ENCODE measurements at regions not wholly inside any gene's neighbourhood (a gene's known extent, or its start where the extent isn't known, plus 50 kb on each side); places are given as distances from the start of the nearest gene placed in this dataset.

DNA sequence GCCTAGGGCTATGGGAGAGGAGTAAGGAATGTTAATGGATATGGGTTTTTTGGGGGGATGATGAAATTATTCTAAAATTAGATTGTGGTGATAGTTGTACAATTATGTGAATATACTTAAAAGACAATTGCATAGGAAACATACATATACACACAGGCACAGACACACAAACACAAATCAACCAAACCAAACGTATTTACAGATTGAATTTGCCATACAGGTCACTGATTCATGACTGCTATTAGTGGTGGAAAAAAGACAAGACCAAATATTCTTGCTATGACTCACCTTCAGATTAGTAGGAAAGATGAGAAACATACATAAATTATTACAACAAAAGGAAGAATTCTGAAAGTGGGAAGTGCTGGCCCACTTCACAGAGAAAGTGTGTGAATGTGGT is 85.3 kb downstream of the C3orf38 start:
- no peak for ATAC-seq
- TF ChIP-seq ISL1 (CRISPR knock-in tag; IDR thresholded peaks at IDR 0.05) (peak; percentile 84), ESRRG (CRISPR knock-in tag; IDR thresholded peaks at IDR 0.05) (no peak), PPARA (CRISPR knock-in tag; IDR thresholded peaks at IDR 0.05; ENCODE audit: borderline replicate concordance) (no peak), ZFP30 (CRISPR knock-in tag; IDR thresholded peaks at IDR 0.05) (no peak), BACH2 (CRISPR knock-in tag; IDR thresholded peaks at IDR 0.05; ENCODE audit: borderline replicate concordance) (no peak), ZC3H10 (CRISPR knock-in tag; IDR thresholded peaks at IDR 0.05) (no peak), ZNF8 (CRISPR knock-in tag; IDR thresholded peaks at IDR 0.05) (no peak), ZNF565 (CRISPR knock-in tag; conservative IDR thresholded peaks at IDR 0.05; ENCODE audit: low read depth) (no peak), ARNTL (CRISPR knock-in tag; IDR thresholded peaks at IDR 0.05; ENCODE audit: borderline replicate concordance, low read depth) (no peak), SNAI2 (CRISPR knock-in tag; IDR thresholded peaks at IDR 0.05) (no peak)
- TF ChIP-seq, protein P1, sequence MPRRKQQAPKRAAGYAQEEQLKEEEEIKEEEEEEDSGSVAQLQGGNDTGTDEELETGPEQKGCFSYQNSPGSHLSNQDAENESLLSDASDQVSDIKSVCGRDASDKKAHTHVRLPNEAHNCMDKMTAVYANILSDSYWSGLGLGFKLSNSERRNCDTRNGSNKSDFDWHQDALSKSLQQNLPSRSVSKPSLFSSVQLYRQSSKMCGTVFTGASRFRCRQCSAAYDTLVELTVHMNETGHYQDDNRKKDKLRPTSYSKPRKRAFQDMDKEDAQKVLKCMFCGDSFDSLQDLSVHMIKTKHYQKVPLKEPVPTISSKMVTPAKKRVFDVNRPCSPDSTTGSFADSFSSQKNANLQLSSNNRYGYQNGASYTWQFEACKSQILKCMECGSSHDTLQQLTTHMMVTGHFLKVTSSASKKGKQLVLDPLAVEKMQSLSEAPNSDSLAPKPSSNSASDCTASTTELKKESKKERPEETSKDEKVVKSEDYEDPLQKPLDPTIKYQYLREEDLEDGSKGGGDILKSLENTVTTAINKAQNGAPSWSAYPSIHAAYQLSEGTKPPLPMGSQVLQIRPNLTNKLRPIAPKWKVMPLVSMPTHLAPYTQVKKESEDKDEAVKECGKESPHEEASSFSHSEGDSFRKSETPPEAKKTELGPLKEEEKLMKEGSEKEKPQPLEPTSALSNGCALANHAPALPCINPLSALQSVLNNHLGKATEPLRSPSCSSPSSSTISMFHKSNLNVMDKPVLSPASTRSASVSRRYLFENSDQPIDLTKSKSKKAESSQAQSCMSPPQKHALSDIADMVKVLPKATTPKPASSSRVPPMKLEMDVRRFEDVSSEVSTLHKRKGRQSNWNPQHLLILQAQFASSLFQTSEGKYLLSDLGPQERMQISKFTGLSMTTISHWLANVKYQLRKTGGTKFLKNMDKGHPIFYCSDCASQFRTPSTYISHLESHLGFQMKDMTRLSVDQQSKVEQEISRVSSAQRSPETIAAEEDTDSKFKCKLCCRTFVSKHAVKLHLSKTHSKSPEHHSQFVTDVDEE (CRISPR knock-in tag; IDR thresholded peaks at IDR 0.05), result no peak
- TF ChIP-seq, protein P2, sequence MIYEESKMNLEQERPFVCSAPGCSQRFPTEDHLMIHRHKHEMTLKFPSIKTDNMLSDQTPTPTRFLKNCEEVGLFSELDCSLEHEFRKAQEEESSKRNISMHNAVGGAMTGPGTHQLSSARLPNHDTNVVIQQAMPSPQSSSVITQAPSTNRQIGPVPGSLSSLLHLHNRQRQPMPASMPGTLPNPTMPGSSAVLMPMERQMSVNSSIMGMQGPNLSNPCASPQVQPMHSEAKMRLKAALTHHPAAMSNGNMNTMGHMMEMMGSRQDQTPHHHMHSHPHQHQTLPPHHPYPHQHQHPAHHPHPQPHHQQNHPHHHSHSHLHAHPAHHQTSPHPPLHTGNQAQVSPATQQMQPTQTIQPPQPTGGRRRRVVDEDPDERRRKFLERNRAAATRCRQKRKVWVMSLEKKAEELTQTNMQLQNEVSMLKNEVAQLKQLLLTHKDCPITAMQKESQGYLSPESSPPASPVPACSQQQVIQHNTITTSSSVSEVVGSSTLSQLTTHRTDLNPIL (CRISPR knock-in tag; IDR thresholded peaks at IDR 0.05; ENCODE audit: low read depth), result peak; percentile 36; the same call in 1 of the 2 replicates
- TF ChIP-seq, protein P3, sequence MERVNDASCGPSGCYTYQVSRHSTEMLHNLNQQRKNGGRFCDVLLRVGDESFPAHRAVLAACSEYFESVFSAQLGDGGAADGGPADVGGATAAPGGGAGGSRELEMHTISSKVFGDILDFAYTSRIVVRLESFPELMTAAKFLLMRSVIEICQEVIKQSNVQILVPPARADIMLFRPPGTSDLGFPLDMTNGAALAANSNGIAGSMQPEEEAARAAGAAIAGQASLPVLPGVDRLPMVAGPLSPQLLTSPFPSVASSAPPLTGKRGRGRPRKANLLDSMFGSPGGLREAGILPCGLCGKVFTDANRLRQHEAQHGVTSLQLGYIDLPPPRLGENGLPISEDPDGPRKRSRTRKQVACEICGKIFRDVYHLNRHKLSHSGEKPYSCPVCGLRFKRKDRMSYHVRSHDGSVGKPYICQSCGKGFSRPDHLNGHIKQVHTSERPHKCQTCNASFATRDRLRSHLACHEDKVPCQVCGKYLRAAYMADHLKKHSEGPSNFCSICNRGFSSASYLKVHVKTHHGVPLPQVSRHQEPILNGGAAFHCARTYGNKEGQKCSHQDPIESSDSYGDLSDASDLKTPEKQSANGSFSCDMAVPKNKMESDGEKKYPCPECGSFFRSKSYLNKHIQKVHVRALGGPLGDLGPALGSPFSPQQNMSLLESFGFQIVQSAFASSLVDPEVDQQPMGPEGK (CRISPR knock-in tag; IDR thresholded peaks at IDR 0.05; ENCODE audit: borderline replicate concordance), result peak; percentile 74; the same call in 1 of the 2 replicates

DNA sequence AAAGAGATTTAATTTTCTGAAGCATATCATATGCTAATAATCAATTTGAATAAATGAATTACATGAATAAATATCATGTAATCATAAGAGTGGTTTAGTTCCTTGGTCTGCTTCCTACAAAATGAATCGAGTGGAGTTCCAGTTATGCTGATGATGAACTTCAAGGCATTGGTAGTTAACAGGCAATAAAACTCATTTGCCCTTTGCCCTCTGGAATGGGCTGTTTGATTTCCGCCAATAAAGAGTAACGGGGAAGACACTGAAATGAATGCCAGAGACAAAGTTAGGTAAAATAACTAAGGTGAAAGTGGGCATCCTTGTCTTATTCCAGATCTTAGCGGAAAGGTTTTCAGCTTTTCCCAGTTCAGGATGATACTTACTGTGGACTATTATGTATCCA is 90.1 kb downstream of the C3orf38 start:
- TF ChIP-seq CSDC2 (CRISPR knock-in tag; IDR thresholded peaks at IDR 0.05), result no peak
- TF ChIP-seq, protein P4, sequence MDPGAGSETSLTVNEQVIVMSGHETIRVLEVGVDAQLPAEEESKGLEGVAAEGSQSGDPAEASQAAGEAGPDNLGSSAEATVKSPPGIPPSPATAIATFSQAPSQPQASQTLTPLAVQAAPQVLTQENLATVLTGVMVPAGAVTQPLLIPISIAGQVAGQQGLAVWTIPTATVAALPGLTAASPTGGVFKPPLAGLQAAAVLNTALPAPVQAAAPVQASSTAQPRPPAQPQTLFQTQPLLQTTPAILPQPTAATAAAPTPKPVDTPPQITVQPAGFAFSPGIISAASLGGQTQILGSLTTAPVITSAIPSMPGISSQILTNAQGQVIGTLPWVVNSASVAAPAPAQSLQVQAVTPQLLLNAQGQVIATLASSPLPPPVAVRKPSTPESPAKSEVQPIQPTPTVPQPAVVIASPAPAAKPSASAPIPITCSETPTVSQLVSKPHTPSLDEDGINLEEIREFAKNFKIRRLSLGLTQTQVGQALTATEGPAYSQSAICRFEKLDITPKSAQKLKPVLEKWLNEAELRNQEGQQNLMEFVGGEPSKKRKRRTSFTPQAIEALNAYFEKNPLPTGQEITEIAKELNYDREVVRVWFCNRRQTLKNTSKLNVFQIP (CRISPR knock-in tag; IDR thresholded peaks at IDR 0.05; ENCODE audit: borderline replicate concordance, low read depth), result no peak
- TF ChIP-seq TCF4 (CRISPR knock-in tag; IDR thresholded peaks at IDR 0.05; ENCODE audit: borderline replicate concordance), result no peak
- no peak for TF ChIP-seq ZFP30 (CRISPR knock-in tag; IDR thresholded peaks at IDR 0.05)
- no peak for ATAC-seq

DNA sequence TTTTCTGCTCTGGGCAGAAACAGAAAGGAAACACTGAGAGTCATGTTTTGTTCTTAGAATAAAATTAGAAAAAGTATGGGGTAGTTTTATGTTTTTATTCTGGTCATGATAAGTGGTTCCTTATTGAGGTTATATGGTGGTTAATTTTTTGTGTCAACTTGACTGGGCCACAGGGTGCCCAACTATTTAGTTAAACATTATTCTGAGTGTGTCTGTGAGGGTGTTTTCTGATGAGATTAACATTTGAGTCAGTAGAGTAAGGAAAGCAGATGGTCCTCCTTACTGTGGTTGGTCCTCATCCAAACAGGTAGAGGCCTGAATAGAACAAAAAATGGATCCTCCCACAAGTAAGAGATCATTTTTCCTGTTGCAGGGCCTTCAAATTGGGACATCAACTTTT is 98.9 kb downstream of the C3orf38 start:
- no peak for TF ChIP-seq ISL1 (CRISPR knock-in tag; IDR thresholded peaks at IDR 0.05)
- TF ChIP-seq TOX (CRISPR knock-in tag; IDR thresholded peaks at IDR 0.05; ENCODE audit: borderline replicate concordance), result no peak
- no peak for TF ChIP-seq ZNF565 (CRISPR knock-in tag; conservative IDR thresholded peaks at IDR 0.05; ENCODE audit: low read depth)
- no peak for TF ChIP-seq SNAI2 (CRISPR knock-in tag; IDR thresholded peaks at IDR 0.05)
- TF ChIP-seq ZFP30 (CRISPR knock-in tag; IDR thresholded peaks at IDR 0.05), result no peak
- no peak for TF ChIP-seq ARNTL (CRISPR knock-in tag; IDR thresholded peaks at IDR 0.05; ENCODE audit: borderline replicate concordance, low read depth)
- TF ChIP-seq, protein P3 (CRISPR knock-in tag; IDR thresholded peaks at IDR 0.05; ENCODE audit: borderline replicate concordance), result no peak
- no peak for TF ChIP-seq GLIS3 (CRISPR knock-in tag; IDR thresholded peaks at IDR 0.05)
- TF ChIP-seq ZNF70 (CRISPR knock-in tag; IDR thresholded peaks at IDR 0.05), result no peak
- TF ChIP-seq ESRRG (CRISPR knock-in tag; IDR thresholded peaks at IDR 0.05), result no peak
- ATAC-seq, result no peak

Measured in SK-N-SH treated with all-trans-retinoic acid at 6 μM for 48 hours (cell line).